ENCODE measurements at regions not wholly inside any gene's neighbourhood (a gene's known extent, or its start where the extent isn't known, plus 50 kb on each side); places are given as distances from the start of the nearest gene placed in this dataset.

- TF ChIP-seq CTCF (conservative IDR thresholded peaks at IDR 0.05; ENCODE audit: low read depth in 2 of 2), result no peak
- TF ChIP-seq EZH2phosphoT487 (IDR thresholded peaks at IDR 0.05; ENCODE audit: unreplicated experiment), result no peak
Measured at GRCh38 chr18:41227993-41228392, 727.0 kb upstream of the PIK3C3 start.

All from GM23338 (cell line).